HG03520 (cell line): ENCODE measurements at regions not wholly inside any gene's neighbourhood (a gene's known extent, or its start where the extent isn't known, plus 50 kb on each side); places are given as distances from the start of the nearest gene placed in this dataset.
"Not testable (repeated sequence)": the region's sequence is repeated elsewhere in the genome, so short reads cannot be mapped to it uniquely, and the experiment has no call there.

Experiments
- ATAC-seq: cut with Tn5 transposase; IDR thresholded peaks from one replicate; pipeline ENCODE4 v1.9.1; 2021; ENCODE audit warnings: mild to moderate bottlenecking, moderate library complexity; ENCODE audit not compliant: unreplicated experiment

DNA sequence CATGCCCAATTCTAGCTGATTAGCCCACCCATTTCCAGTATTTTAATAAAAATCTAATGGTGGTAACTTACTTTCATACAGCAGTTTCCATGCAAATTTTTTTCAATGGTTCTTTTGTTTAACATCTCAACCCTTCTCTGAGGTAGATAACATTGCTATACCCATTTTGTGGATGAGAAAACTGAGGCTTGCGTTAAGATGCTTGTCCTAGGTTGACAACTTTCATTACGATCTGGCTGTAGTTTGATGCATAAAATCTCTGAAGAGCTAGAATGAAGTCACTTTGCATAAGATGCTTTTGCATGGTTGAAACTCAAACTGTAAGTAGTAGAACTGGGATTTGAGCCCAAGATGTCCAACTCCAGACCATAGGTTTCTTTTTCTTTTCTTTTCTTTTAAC is 309.5 kb upstream of the PODXL start:
- no peak for ATAC-seq

DNA sequence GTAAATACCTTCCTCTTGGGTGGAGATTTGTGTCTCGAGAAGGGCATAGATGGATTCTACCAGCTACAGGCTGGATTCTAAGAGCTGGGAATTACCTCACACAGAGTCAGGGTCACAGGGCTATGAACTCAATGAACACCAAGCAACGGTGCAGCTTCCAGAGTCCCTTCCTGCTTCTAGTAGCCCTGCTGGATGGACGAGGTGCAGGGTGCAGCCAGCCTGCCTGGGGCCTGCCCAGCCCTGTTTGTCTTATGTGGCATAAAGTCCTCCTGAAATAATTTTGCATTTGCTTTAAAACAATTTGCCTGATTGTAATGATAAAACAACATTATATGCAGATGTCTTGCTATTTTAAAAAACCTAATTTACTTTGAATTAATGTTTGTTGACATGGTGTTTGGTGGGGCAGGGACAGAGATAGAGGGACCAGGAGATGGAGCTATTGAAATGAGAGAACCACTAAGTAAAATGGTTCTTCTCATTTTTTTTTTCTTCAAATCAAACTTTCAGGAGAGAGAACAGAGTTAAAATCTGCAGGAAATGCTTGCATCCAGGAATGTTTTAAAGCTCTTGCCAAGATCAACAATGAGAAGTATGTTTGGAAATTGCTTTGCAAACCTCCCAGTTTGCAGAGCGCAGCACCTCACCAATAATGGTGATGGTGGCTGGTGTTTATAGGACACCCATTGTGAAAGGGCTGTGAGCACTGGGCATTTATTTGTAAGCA is 305.4 kb upstream of the PODXL start:
- no peak for ATAC-seq

DNA sequence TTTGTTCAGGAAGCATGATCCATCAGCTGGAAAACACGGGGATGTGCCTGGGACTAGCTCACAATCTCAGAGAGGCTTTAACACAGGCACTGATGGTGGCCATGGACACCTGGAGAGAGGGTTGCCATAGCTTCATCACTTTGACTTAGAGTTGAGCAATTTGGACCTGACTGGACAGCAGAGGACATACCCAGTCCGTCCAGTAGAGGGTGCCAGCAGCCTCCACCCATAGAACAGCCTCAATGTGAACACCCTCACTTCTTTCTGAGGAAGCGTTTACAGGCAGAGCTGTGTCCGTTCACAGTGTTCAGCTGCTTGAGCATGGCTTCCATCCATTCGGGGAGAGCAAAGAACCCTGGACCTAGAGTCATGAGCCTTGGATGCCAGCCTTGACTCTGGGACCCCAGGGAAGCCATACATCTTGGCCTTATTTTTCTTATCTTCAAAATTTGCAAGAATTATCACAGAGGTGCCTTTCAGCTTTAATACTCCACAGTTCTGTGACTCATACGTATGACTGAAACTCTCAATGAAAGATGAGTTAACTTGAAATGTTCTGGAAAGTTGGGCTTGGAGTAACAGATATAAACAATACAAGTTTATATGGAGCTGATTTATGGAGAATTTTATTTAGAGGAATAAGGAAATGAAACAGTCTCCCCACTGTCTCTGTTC is 302.9 kb upstream of the PODXL start:
- ATAC-seq = peak; percentile 76

DNA sequence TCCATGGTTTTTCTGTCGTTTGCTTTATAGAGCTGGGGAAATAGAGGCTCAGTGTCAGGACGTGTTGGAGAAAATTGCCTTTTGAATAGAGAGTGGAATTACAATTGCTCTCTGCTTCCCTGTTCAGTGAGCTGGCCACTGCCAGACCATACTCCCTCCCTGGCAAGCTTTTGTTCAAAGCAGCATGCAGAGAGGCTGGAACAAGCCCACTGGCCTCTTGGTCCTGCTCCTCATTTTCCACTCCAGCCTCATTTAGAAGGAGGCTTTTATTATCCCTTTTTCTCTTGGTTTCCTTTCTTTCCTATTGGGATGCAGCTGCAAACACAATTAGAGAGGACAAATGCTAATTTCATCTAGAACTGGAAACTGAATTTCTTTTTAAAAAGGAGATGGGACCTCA is 302.2 kb upstream of the PODXL start:
- ATAC-seq = no peak

DNA sequence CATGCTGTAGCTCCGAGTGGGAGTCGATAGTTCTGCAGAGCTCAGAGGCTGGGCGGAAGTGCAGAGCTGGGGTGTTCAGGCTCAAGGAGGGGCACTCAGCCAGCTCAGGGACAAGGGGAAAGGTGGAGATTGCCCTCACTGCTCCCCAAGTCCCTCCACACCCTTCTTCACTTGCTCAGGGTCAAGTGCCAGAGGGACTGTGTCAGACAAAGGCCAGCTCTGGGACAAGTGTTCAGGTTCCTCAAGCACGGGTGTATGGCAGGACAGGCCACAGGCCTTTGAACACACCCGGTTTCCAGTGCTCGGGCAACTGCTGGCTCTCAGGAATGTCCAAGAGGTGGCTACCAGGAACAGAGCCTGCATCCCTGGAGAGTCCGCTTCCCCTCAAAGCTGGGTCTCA is 293.0 kb upstream of the PODXL start:
- ATAC-seq = no peak

DNA sequence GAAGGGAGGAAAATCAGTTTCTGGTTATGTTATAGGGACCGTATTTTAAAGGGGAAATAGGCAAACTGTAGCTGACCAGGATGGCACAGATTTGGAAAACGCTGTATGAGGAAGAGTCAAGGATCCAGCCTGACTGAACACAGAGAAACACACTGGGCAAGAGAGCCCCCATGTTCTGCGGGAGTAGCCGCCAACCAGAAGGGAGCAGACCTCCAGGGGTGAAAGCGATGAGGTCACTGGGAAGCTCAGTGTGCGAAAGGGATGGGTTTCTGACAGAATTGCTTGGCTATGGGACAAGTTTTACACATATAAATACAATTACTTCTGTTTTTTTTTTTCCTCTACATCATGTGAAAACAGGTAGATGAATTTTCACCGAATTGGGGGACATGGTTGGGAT is 291.6 kb upstream of the PODXL start:
- ATAC-seq = no peak

DNA sequence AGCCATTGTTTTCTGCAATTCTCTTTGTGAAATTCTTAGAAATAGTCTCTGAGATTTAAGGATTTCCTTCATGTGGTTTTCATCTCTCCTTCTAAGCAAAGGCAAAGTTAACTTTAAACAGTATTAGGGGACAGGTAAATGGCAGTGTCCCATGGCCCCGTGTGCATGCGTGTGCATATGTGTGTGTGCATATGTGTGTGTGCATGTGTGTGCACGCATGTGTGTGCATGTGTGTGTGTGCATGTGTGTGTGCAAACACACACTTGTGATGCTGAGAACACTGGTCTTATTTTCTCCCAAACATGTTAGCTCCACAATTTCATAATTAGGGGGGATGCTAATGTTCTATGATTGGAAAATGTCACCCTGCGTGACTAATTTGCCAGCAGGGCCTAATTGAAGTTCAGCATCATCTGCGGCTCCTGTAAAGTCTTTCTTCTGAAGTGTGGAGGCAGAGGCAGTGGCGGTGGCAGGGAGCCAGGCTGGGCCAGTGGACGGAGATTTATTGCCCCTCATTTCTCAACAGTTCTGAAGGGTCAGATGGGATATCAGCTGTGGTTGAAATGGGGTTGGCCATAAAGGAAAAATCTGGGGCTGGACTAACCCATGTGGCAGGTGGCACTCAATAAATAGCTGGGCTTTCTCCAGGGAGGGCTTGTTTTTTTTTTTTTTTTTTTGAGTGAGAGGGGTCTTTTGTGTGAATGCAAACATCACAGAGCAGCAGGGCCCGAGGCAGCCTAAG is 289.3 kb upstream of the PODXL start:
- no peak for ATAC-seq

DNA sequence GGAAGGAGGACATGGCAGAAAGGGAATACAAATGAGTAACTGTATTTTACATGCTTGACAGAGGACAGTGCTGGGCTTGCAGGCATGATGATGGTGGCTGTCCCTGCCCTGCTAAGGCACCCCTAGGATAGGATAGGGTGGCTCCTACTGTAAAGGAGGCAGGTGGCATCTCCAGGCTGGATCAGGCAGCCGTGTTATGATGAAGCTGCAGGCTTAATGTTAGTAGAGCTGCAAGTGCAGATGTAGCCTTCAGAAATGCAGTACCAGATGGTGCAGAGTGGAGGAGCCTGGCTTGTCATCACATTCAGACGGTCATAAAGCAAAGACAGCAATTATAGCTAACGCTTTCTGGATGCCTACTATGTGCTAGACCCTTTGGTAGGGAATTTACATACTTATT is 287.9 kb upstream of the PODXL start:
- ATAC-seq = no peak

DNA sequence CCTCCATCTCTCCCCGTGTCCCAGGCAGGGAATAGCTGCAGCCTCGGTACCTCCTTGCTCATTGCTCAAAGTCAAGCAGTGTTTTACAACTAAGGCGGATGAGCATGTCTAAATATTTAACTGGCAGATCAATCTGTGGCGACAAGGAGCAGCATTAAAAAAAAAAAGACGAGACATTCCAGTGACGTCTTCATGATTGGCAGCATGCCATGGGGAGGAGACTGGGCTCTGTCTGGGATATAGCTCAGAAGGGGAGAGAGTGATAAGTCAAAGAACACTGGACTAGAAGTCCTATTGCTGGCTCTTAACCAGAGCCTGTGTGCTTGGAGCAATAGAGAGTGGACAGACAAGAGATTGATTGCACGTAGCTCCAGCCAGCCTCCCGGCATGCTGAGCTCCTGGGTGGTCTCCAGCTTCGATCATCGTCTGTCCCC is 287.5 kb upstream of the PODXL start:
- no peak for ATAC-seq

DNA sequence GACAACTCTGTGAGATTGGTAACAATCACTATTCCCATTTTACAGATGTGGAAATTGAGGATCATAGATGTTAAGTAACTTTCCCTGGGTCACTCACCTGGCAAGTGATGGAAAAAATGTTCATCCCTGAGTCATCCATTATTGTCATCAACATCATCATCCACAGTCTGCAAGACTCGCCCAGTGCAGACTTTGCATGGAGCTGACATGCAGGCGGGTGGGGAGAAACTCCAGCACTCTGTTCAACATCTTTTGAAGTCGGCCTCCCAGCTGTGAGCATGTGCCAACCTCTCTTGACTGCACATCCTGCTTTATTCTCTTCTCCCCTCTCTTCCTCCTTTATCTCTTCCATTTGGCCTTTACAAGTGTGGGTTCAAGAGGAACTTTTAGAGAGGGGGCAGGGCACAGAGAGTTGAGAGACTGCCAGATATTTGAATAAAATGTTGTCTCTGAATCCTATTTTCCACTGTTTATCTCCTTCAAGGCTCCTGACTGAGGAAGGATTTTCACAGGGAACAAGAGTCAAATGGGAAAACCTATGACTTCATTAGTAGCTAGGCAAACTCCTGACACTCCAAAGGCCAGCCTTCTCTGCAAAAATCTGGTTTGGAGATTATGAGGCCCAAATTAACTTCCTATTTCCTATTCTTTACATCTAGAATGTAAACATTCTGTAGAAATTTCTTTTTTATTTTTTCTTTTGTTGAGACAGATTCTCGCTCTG is 283.7 kb upstream of the PODXL start:
- no peak for ATAC-seq

DNA sequence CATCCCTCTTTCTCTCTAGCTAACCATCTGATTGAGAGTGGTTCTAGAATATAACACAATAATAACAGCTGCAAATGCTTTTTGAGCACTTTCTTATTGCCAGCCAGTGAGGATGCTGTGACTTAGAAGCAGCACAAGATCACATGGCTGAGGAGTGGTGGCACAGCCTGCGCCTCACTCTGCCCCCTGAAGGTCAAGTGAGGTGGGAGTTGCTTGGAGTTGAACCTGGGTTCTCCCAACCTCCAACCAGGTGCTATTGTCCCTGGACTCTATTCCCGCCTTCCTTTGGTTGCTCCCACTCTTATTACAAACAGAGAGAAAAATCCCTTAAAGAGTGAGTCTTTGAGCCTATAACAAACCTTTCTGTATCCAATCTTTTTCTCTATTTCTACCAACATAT is 280.3 kb upstream of the PODXL start:
- ATAC-seq = no peak

DNA sequence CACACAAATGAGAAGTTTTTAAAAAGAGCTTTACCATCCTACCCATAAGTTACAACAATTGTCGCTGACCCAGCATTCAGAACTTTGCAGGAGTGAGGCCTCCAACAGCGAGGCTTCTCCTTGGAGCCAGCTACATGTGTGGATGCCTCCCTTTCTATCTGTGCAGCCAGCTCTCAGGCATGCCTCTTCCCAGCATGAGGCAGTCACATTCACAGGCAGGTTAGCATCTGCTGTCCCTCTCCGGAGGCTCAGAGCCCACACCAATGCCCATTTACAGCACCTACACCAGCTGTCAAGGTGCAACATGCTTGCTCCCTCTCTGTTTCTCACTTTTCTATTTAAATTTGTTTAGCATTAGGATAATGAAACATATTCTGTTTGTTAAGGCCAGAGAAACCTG is 278.7 kb upstream of the PODXL start:
- ATAC-seq = no peak

DNA sequence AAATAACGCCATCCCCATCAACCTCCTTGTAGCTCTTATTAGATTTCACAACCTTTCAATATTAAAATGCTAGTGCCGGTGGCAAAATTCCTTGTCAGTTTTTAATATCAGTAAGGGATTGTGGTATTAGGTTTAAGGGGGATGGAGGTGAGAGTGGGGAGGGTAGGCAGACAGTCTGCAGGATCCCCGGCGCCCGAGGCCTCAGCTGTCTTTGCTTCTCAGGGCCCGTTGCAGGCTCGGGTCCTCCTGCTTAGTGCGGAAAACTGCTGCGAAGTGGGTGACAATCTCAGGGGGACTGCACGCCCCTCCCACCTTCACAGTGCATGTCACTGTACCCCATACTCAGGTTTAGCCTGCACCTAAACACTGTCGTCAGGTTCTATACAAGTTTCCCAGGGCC is 274.3 kb upstream of the PODXL start:
- ATAC-seq = no peak

DNA sequence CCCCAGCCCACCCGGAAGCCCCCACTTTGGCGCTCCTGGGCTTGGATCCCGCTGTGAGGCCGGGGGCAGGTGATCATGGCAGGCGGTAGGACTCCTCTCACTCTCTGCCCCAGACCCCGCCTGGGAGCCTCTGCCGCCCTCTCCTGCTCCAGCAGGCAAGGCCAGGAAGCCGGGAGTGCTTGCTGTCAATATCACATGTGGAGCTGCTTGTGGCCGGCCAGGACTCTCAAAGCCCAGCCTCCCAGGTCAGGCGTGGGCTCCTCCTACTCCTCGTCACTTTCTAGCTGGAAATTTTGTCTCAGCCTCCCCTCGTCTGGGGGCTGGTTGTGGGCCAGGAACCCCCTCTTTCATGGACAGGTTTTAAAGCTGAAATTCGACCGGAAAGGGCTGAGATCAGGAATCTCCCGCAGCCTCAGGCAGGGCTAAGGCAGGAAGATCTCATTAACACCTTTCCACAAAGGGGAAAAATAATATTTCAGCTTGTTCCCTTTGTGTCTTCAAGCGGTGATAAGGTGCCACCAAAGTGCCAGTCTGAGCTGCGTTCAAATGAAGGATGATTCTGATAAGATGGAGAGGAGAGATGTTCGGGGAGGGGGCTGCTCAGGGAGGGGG is 273.6 kb upstream of the PODXL start:
- no peak for ATAC-seq

DNA sequence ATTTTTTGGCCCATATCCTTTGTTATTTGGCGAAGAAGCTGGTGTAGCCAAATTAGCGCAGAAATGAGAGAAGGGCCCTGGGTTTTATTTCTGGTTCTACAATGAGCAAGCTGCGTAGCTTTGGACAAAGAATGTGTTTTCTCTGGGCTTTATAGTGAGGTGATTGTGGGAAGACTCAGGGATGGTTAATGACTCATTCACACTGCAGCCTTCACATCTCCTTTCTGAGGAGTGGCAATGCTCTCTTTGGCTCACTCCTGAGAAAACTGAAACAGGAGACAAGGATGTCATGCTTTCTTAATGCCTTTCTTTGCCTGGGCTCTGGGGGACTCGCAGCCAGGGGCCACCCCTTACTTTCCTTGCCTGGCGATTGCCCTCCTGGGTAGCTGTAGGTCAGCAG is 271.0 kb upstream of the PODXL start:
- ATAC-seq = no peak

DNA sequence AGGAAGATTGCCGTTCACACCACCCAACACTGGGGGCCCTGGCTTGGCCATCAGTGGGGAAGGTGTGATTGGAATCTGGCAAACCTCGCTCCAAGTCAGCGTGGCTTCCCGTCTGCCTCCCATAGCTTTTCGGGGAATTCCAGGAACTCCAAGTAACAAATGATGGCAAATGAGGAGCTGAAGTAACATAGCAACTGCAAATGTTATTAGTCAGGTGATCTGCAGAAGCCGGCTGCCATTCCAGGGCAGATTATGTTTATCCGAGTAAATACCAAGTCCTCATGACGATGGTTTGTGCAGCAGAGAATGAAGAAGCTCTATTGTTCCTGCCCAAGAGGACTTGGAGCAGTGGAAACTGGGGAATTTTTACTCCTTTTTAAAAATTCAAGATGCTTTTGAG is 270.5 kb upstream of the PODXL start:
- ATAC-seq = no peak

DNA sequence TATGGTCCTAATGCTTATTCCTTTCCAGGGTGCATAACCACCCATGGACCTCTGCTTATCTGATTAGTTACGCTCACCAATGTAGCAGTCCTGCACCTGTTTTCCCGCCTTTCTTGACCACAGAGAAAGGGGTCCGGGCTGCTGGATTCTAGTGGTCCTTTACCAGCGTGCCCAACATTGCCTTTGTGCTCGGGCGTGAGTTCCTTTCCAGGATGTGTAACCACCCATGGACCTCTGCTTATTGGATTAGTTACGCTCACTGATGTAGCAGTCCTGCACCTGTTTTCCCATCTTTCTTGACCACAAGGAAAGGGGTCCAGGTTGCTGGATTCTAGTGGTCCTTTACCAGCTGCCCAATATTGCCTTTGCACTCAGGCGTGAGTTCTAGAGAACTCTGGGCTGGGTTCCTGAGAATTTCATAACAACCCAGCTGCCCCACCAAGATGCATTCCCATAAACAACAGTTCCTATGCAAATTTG is 267.6 kb upstream of the PODXL start:
- ATAC-seq = not testable (repeated sequence)

DNA sequence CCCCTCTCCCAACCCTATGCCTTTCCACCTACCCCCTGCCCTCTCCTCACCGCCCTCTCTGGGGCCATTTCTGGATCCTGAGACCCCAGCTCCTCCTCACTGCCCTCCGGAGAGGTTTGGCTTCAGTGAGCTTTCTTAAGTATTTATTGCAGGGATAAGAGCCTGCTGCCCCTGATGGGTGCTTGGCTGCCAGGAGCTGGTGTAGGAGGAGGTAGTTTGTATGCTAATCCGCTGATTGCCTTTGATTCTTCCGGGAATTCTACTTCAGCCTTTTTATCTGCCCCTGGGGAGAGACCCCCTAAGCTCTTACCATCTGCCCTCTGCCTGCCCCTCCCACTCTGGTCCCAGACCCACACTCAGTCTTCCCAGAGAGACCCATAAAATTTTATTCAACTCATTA is 263.5 kb upstream of the PODXL start:
- no peak for ATAC-seq

DNA sequence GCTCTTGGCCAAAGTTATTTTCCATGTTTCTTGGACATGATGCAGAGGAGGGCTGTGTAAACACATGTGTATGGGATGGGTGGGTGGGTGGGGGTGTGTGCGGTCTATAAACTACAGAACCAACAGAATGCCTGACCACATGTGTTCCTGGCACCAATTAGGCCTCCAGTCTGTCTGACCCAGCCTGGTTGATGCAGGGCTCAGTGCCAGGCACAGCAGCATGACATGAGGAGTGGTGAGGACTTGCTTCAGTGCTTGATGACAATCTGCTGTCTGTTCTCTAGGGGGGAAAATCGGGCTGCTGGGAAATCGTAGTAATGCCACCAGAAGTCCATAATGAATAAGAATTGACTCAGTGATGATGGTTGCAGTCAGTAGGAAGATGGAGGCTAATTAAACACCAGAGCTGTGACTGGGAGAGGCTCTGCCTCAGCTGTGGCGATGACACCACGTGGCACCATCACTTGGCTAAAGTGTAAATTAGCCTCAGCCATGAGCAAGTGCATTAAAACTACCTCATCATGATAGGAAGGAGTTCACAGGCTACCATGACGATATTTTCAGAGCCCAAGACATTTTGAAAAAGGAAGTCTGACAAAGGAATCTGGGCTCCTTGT is 260.1 kb upstream of the PODXL start:
- ATAC-seq = no peak

DNA sequence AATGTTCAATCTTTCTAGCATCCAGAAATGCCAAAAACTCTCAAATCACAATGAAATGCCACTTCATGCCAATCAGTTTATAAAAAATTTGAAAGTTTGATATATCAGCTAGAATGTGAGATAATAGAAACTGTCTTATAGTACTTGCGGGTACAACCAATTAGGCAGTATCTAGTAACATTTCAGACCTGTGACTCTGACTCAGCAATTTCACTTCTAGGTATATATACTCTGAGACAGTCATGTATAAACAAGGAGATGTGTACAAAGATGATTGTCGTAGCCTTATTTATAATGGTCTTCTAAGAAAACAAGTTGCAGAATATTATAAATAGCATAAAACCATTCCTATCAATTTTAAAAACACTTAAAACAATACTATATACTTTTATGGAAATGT is 252.3 kb upstream of the PODXL start:
- no peak for ATAC-seq
